CD14-positive monocyte (primary cell): ENCODE measurements at regions not wholly inside any gene's neighbourhood (a gene's known extent, or its start where the extent isn't known, plus 50 kb on each side); places are given as distances from the start of the nearest gene placed in this dataset.

Experiments
- DNase-seq, 3 donors: peaks; one replicate each; pipeline ENCODE4 v3.0.0-alpha.2; 2011 to 2022
- H2AFZ ChIP-seq: 2 replicates; pipeline ENCODE4 v1.6.0; 2012; ENCODE audit warnings: mild to moderate bottlenecking, low read depth, low read length, inconsistent platforms; ENCODE audit not compliant: insufficient read depth, poor library complexity, severe bottlenecking
- H3K27ac ChIP-seq, 2 donors: 1 replicate in 1 of 2; 2 replicates in 1 of 2; pipeline ENCODE4 v1.5.1; 2012 to 2013; ENCODE audit warnings: low read length in 2 of 2, control low read depth in 1 of 2, inconsistent platforms in 1 of 2, low read depth in 1 of 2, mild to moderate bottlenecking in 1 of 2
- H3K27me3 ChIP-seq, 2 donors: one replicate each; pipeline versions ENCODE4 v1.6.0 to v1.6.1; 2011 to 2013; ENCODE audit warnings: low read length in 2 of 2; ENCODE audit not compliant: control insufficient read depth in 2 of 2, insufficient read depth in 2 of 2
- H3K36me3 ChIP-seq, 2 donors: replicated peaks in 1 of 2; 1 replicate in 1 of 2; 2 replicates in 1 of 2; pipeline versions ENCODE4 v1.5.1 to v1.6.1; 2012 to 2013; ENCODE audit warnings: low read length in 2 of 2, control low read depth in 1 of 2, inconsistent platforms in 1 of 2, mild to moderate bottlenecking in 1 of 2; ENCODE audit not compliant: insufficient read depth in 2 of 2, control insufficient read depth in 1 of 2
- H3K4me1 ChIP-seq, 2 donors: 1 replicate in 1 of 2; 2 replicates in 1 of 2; pipeline versions ENCODE4 v1.5.1 to v1.6.1; 2012 to 2013; ENCODE audit warnings: low read length in 2 of 2, control low read depth in 1 of 2, inconsistent platforms in 1 of 2, mild to moderate bottlenecking in 1 of 2, moderate library complexity in 1 of 2; ENCODE audit not compliant: insufficient read depth in 2 of 2, control insufficient read depth in 1 of 2
- H3K4me2 ChIP-seq: replicated peaks from 2 replicates; pipeline ENCODE3; 2012; ENCODE audit warnings: low read length, moderate library complexity, mild to moderate bottlenecking; ENCODE audit not compliant: poor library complexity, severe bottlenecking; ENCODE audit errors: extremely low read depth
- H3K4me3 ChIP-seq, 3 experiments: fragments of 200-600 bp in 1 of 3; sonication (generic) in 1 of 3; replicated peaks in 1 of 3; 1 replicate in 2 of 3; 2 replicates in 1 of 3; pipeline ENCODE4 v1.5.1; 2011 to 2013; ENCODE audit warnings: low read length in 3 of 3, mild to moderate bottlenecking in 3 of 3, control low read depth in 2 of 3, low read depth in 2 of 3, inconsistent platforms in 1 of 3, moderate library complexity in 1 of 3
- H3K79me2 ChIP-seq: 2 replicates; pipeline ENCODE4 v1.6.0; 2012; ENCODE audit warnings: mild to moderate bottlenecking, control low read depth, inconsistent platforms, low read length, moderate library complexity; ENCODE audit not compliant: insufficient read depth
- H3K9ac ChIP-seq: 2 replicates; pipeline ENCODE4 v1.6.0; 2017; ENCODE audit warnings: low read length, mild to moderate bottlenecking; ENCODE audit not compliant: insufficient read depth, poor library complexity, severe bottlenecking
- H3K9me3 ChIP-seq, 2 donors: replicated peaks in 1 of 2; 1 replicate in 1 of 2; 2 replicates in 1 of 2; pipeline versions ENCODE4 v1.5.1 to v1.6.1; 2012 to 2013; ENCODE audit warnings: low read length in 2 of 2, control low read depth in 1 of 2; ENCODE audit not compliant: control insufficient read depth in 1 of 2, insufficient read depth in 1 of 2
- H4K20me1 ChIP-seq: 2 replicates; pipeline ENCODE4 v1.6.0; 2012; ENCODE audit warnings: mild to moderate bottlenecking, low read length, control low read depth, moderate library complexity; ENCODE audit not compliant: insufficient read depth
- H3K27ac Mint-ChIP-seq, 7 donors: one replicate each; pipeline ENCODE4 v1.8.0; 2020; ENCODE audit warnings: mild to moderate bottlenecking in 7 of 7, mixed read lengths in 7 of 7, moderate library complexity in 6 of 7, inconsistent platforms in 2 of 7
- H3K27me3 Mint-ChIP-seq, 3 donors: one replicate each; pipeline ENCODE4 v1.8.0; 2021 to 2022; ENCODE audit warnings: low read depth in 3 of 3, mild to moderate bottlenecking in 3 of 3, mixed read lengths in 3 of 3, moderate library complexity in 3 of 3, inconsistent platforms in 1 of 3
- H3K36me3 Mint-ChIP-seq, 2 donors: one replicate each; pipeline ENCODE4 v1.8.0; 2020; ENCODE audit warnings: mixed read lengths in 2 of 2, inconsistent platforms in 1 of 2, mild to moderate bottlenecking in 1 of 2
- H3K4me1 Mint-ChIP-seq: one replicate; pipeline ENCODE4 v1.8.0; 2020; ENCODE audit warnings: mild to moderate bottlenecking, mixed read lengths
- H3K4me3 Mint-ChIP-seq, 2 donors: one replicate each; pipeline ENCODE4 v1.8.0; 2020; ENCODE audit warnings: mild to moderate bottlenecking in 2 of 2, mixed read lengths in 2 of 2, moderate library complexity in 1 of 2
- H3K9me3 Mint-ChIP-seq, 7 donors: one replicate each; pipeline ENCODE4 v1.8.0; 2020 to 2022; ENCODE audit warnings: mixed read lengths in 7 of 7, mild to moderate bottlenecking in 6 of 7, moderate library complexity in 6 of 7, inconsistent platforms in 2 of 7
- CTCF ChIP-seq: fragments of 200-600 bp; IDR thresholded peaks from one replicate; pipeline ENCODE4 v1.8.0; 2022; ENCODE audit warnings: antibody characterized with exemption, mild to moderate bottlenecking
- WGBS: methylation state at CpG from one replicate; pipeline ENCODE4 v1.1.5; 2013; ENCODE audit warnings: missing lambda C conversion rate; ENCODE audit not compliant: insufficient coverage; 5-methylcytosine and 5-hydroxymethylcytosine counted together
- intact Hi-C, 2 donors: fragments of 100-400 bp; cut with micrococcal nuclease; formaldehyde crosslinking; loops; one replicate each; pipeline versions ENCODE4 v1.15.0 to v1.15.1; 2023

- intact Hi-C loops = no loop called here
- no peak overlapping the region for H3K4me3 ChIP-seq
- H3K4me2 ChIP-seq = no peak overlapping the region
- Mint-ChIP-seq H3K27me3 (peaks cover 1 to 2% (median 1%) of the 10 kb centered on the region in 3 donors), H3K27ac (no peak overlapping the region), H3K36me3 (no peaks in the 10 kb centered on the region), H3K4me1 (no peaks in the 10 kb centered on the region), H3K9me3 (peaks cover 0 to 8% (median 0%) of the 10 kb centered on the region in 7 donors), H3K4me3 (no peak overlapping the region)
- no peak for DNase-seq
- H2AFZ ChIP-seq = no peak overlapping the region
- no peaks in the 10 kb centered on the region for H4K20me1 ChIP-seq
- no peaks in the 10 kb centered on the region for H3K9me3 ChIP-seq
- no peaks in the 10 kb centered on the region for H3K4me1 ChIP-seq
- H3K9ac ChIP-seq = no peak overlapping the region
- no peak for TF ChIP-seq CTCF
- H3K27ac ChIP-seq = no peak overlapping the region
- H3K27me3 ChIP-seq = no peaks in the 10 kb centered on the region
- H3K79me2 ChIP-seq = no peaks in the 10 kb centered on the region
- no CpG with 5 or more reads among the region's 3 CpGs for WGBS
- H3K36me3 ChIP-seq = no peaks in the 10 kb centered on the region
These were observed 188.0 kb downstream of the EXOC5 start for GRCh38 chr14:57080691-57081090.

GRCh38 chr14:57078054-57078453 lies 190.7 kb downstream of the EXOC5 start:
- no peak for TF ChIP-seq CTCF
- Mint-ChIP-seq H3K27ac (no peak overlapping the region), H3K9me3 (peaks cover 0 to 3% (median 0%) of the 10 kb centered on the region in 7 donors), H3K36me3 (no peaks in the 10 kb centered on the region), H3K4me1 (no peaks in the 10 kb centered on the region), H3K27me3 (peaks cover 4 to 5% (median 4%) of the 10 kb centered on the region in 3 donors), H3K4me3 (no peak overlapping the region)
- Histone ChIP-seq H3K27me3 (no peaks in the 10 kb centered on the region), H3K9me3 (no peaks in the 10 kb centered on the region), H3K79me2 (no peaks in the 10 kb centered on the region), H3K27ac (no peak overlapping the region), H4K20me1 (no peaks in the 10 kb centered on the region), H3K4me2 (no peak overlapping the region), H3K36me3 (no peaks in the 10 kb centered on the region), H3K9ac (no peak overlapping the region), H2AFZ (no peak overlapping the region), H3K4me1 (no peaks in the 10 kb centered on the region), H3K4me3 (no peak overlapping the region)
- no peak for DNase-seq
- intact Hi-C loops = no loop called here
- WGBS = 100% methylated on average over 1 of the region's 2 CpGs
